Spleen (tissue), 11 donors: ENCODE measurements at regions not wholly inside any gene's neighbourhood (a gene's known extent, or its start where the extent isn't known, plus 50 kb on each side); places are given as distances from the start of the nearest gene placed in this dataset.

Experiments
- DNase-seq: peaks from one replicate; pipeline ENCODE4 v3.0.0-alpha.2; 2020
- H3K27ac ChIP-seq, 8 donors: fragments of 200-600 bp; sonication (generic) in 7 of 8; 1 replicate in 4 of 8; 2 replicates in 4 of 8; pipeline versions ENCODE4 v1.5.0 to v1.8.0; 2016 to 2021; ENCODE audit warnings: inconsistent platforms in 4 of 8, mild to moderate bottlenecking in 4 of 8, moderate library complexity in 1 of 8
- H3K27me3 ChIP-seq, 7 donors: fragments of 200-600 bp; sonication (generic) in 6 of 7; replicated peaks in 1 of 7; 1 replicate in 4 of 7; 2 replicates in 3 of 7; pipeline versions ENCODE4 v1.5.0 to v1.8.0; 2016 to 2021; ENCODE audit warnings: inconsistent platforms in 3 of 7, mild to moderate bottlenecking in 1 of 7
- H3K36me3 ChIP-seq, 6 donors: fragments of 200-600 bp; sonication (generic) in 5 of 6; 1 replicate in 4 of 6; 2 replicates in 2 of 6; pipeline versions ENCODE4 v1.5.0 to v1.8.0; 2016 to 2021; ENCODE audit warnings: inconsistent platforms in 2 of 6
- H3K4me1 ChIP-seq, 6 donors: fragments of 200-600 bp; sonication (generic) in 5 of 6; 1 replicate in 3 of 6; 2 replicates in 3 of 6; pipeline versions ENCODE4 v1.5.0 to v1.8.0; 2016 to 2021; ENCODE audit warnings: inconsistent platforms in 3 of 6
- H3K4me3 ChIP-seq, 8 donors: fragments of 200-600 bp; sonication (generic) in 7 of 8; 1 replicate in 4 of 8; 2 replicates in 4 of 8; pipeline versions ENCODE4 v1.5.0 to v1.8.0; 2016 to 2021; ENCODE audit warnings: inconsistent platforms in 4 of 8, mild to moderate bottlenecking in 4 of 8, moderate library complexity in 2 of 8
- H3K9me3 ChIP-seq, 8 donors: fragments of 200-600 bp; sonication (generic) in 7 of 8; 1 replicate in 4 of 8; 2 replicates in 4 of 8; pipeline versions ENCODE4 v1.5.0 to v1.8.0; 2016 to 2021; ENCODE audit warnings: inconsistent platforms in 4 of 8
- CTCF ChIP-seq, 11 experiments: fragments of 200-600 bp in 7 of 11; fragments of 450-650 bp in 4 of 11; sonication (generic) in 4 of 11; IDR thresholded peaks in 8 of 11; conservative IDR thresholded peaks in 3 of 11; 1 replicate in 7 of 11; 2 replicates in 4 of 11; pipeline versions ENCODE4 v1.4.0 to v1.8.0; 2016 to 2021; ENCODE audit warnings: antibody characterized with exemption in 11 of 11, inconsistent platforms in 4 of 11, mild to moderate bottlenecking in 1 of 11
- POLR2A ChIP-seq, 3 donors: fragments of 450-650 bp; IDR thresholded peaks; one replicate each; pipeline ENCODE4 v1.5.1; 2017; ENCODE audit warnings: antibody characterized with exemption in 3 of 3, mild to moderate bottlenecking in 1 of 3
- POLR2AphosphoS5 ChIP-seq, 3 donors: sonication (generic); formaldehyde crosslinking; IDR thresholded peaks; one replicate each; pipeline ENCODE4 v1.5.1; 2017; ENCODE audit warnings: antibody characterized with exemption in 3 of 3
- WGBS, 5 donors: extraction: QIAGEN DNeasy Blood & Tissue Kit in 3 of 5; methylation state at CpG; one replicate each; pipeline versions ENCODE4 v1.1.5 to v1.1.7; 2013 to 2018; 5-methylcytosine and 5-hydroxymethylcytosine counted together
- intact Hi-C: fragments of 100-400 bp; cut with DNase I; formaldehyde crosslinking; loops from one replicate; pipeline ENCODE4 v1.15.0; 2023; ENCODE audit warnings: low total_unique reads
- donor health status: healthy with polysubstance abuse.
- donor health status: DM: no; HTN: no; CAD: no; lungs with moderate emphysema.
- donor health status: DM: no; HTN: no; CAD: no.
- donor health status: Bipolar disorder and iron deficiency.
- donor health status: healthy.
- donor health status: DM: no; HTN: no; CAD: no.
- donor health status: DM: yes; HTN: yes; CAD: no.

GRCh38 chr10:10271639-10272192 is 746.0 kb upstream of the CELF2 start:
- H3K27ac ChIP-seq: no peak overlapping the region
- no peak overlapping the region for H3K4me3 ChIP-seq
- DNase-seq: no peak
- H3K4me1 ChIP-seq: no peaks in the 10 kb centered on the region
- intact Hi-C loops: no loop called here
- H3K36me3 ChIP-seq: no peaks in the 10 kb centered on the region
- no peaks in the 10 kb centered on the region for H3K9me3 ChIP-seq
- 93 to 100% (median 100%) methylated on average over 1 of the region's 1 CpG for WGBS, 5 donors
- no peaks in the 10 kb centered on the region for H3K27me3 ChIP-seq
- TF ChIP-seq POLR2AphosphoS5 (IDR thresholded peaks at IDR 0.05): no peak
- no peak for TF ChIP-seq POLR2A (IDR thresholded peaks at IDR 0.05)
- no peak for TF ChIP-seq CTCF (IDR thresholded peaks at IDR 0.05 in 8 of 11, conservative IDR thresholded peaks at IDR 0.05 in 3 of 11)

GRCh38 chr10:10273661-10274060 is 744.0 kb upstream of the CELF2 start:
- Histone ChIP-seq H3K4me1 (no peaks in the 10 kb centered on the region), H3K9me3 (no peaks in the 10 kb centered on the region), H3K4me3 (no peak overlapping the region), H3K27ac (no peak overlapping the region), H3K27me3 (no peaks in the 10 kb centered on the region), H3K36me3 (no peaks in the 10 kb centered on the region)
- intact Hi-C loops: no loop called here
- 74 to 87% (median 81%) methylated on average over 3 of the region's 3 CpGs for WGBS, 5 donors
- no peak for DNase-seq
- TF ChIP-seq CTCF (IDR thresholded peaks at IDR 0.05 in 8 of 11, conservative IDR thresholded peaks at IDR 0.05 in 3 of 11): no peak
- TF ChIP-seq POLR2A (IDR thresholded peaks at IDR 0.05): no peak
- TF ChIP-seq POLR2AphosphoS5 (IDR thresholded peaks at IDR 0.05): no peak

GRCh38 chr10:10279906-10280305 is 737.8 kb upstream of the CELF2 start:
- Histone ChIP-seq H3K4me3 (no peak overlapping the region), H3K36me3 (no peaks in the 10 kb centered on the region), H3K4me1 (no peaks in the 10 kb centered on the region), H3K27me3 (no peaks in the 10 kb centered on the region), H3K9me3 (peaks cover 0 to 6% (median 0%) of the 10 kb centered on the region in 8 donors), H3K27ac (no peak overlapping the region)
- WGBS, 5 donors: 70 to 87% (median 81%) methylated on average over 4 of the region's 4 CpGs
- intact Hi-C loops: no loop called here
- TF ChIP-seq POLR2A (IDR thresholded peaks at IDR 0.05): no peak
- DNase-seq: no peak

DNA sequence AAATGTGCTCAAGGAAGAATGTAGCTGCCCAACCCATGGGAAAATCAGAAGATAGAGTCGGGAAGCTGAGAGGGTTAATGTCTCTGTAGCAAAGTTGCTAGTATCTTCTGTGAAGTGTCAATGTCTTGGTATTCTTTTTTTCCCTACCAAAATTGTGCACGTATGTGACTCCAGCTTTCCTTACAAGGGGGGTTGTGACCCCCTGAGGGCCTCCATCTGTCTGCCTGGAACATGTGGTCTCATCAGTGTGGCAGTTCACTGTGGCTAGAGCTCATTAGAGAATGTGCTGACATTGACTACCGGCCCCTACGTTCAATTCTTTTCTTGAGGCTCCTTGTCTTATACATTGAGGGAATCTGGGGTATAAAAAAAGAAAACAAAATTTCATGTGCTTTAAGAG is 725.2 kb upstream of the CELF2 start:
- WGBS, 5 donors: 56 to 83% (median 70%) methylated on average over 4 of the region's 4 CpGs
- intact Hi-C loops: no loop called here
- TF ChIP-seq POLR2AphosphoS5 (IDR thresholded peaks at IDR 0.05) (no peak), POLR2A (IDR thresholded peaks at IDR 0.05) (no peak), CTCF (IDR thresholded peaks at IDR 0.05 in 8 of 11, conservative IDR thresholded peaks at IDR 0.05 in 3 of 11) (no peak)
- Histone ChIP-seq H3K4me3 (no peak overlapping the region), H3K4me1 (no peaks in the 10 kb centered on the region), H3K27me3 (no peaks in the 10 kb centered on the region), H3K36me3 (no peaks in the 10 kb centered on the region), H3K27ac (no peak overlapping the region), H3K9me3 (peaks cover 0 to 10% (median 0%) of the 10 kb centered on the region in 8 donors)
- no peak for DNase-seq

DNA sequence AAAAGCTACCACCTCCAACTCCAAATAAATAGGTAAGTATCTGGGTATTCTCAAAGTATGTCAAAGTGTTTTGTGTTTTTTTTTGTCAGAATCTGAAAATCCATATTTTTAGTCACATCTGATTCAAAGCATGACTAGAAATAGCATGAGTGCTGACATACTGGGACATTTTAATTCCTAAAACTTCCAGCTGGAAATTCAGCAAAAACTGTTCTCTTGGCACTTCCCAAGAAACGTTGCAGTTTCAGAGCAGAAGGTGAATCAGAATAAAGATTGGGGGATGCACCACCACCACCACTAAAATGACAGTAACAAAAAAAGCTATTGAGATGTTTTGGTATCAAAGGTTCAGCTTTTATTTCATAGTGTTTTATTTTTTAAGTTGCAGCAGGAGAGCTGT is 724.6 kb upstream of the CELF2 start:
- TF ChIP-seq CTCF (IDR thresholded peaks at IDR 0.05 in 8 of 11, conservative IDR thresholded peaks at IDR 0.05 in 3 of 11): no peak
- no peak for TF ChIP-seq POLR2A (IDR thresholded peaks at IDR 0.05)
- no peak for TF ChIP-seq POLR2AphosphoS5 (IDR thresholded peaks at IDR 0.05)
- H3K36me3 ChIP-seq: no peaks in the 10 kb centered on the region
- H3K27ac ChIP-seq: no peak overlapping the region
- no peaks in the 10 kb centered on the region for H3K27me3 ChIP-seq
- peaks cover 0 to 10% (median 0%) of the 10 kb centered on the region in 8 donors for H3K9me3 ChIP-seq
- DNase-seq: no peak
- WGBS, 5 donors: 28 to 45% (median 44%) methylated on average over 1 of the region's 1 CpG
- no peaks in the 10 kb centered on the region for H3K4me1 ChIP-seq
- intact Hi-C loops: no loop called here
- no peak overlapping the region for H3K4me3 ChIP-seq
